DND-41 (cell line): ENCODE measurements at regions not wholly inside any gene's neighbourhood (a gene's known extent, or its start where the extent isn't known, plus 50 kb on each side); places are given as distances from the start of the nearest gene placed in this dataset.

Experiments
- CTCF ChIP-seq: IDR thresholded peaks from 2 replicates; pipeline ENCODE4 v1.5.1; 2012; ENCODE audit warnings: borderline replicate concordance, low read length, moderate library complexity, mild to moderate bottlenecking; ENCODE audit not compliant: poor library complexity, severe bottlenecking; ENCODE audit errors: extremely low read depth
- EZH2 ChIP-seq: IDR thresholded peaks from 3 replicates; pipeline ENCODE4 v1.6.1; 2012; ENCODE audit warnings: borderline replicate concordance, low read depth, mild to moderate bottlenecking, moderate library complexity, low read length, inconsistent platforms; ENCODE audit not compliant: severe bottlenecking

GRCh38 chrX:30039768-30040167 lies 175.6 kb upstream of the MAGEB2 start:
- TF ChIP-seq CTCF = no peak
- no peak for TF ChIP-seq EZH2
